Activated B cell treated with CpG ODN at 0.5 μM for 24 hours (primary cell): ENCODE measurements at regions not wholly inside any gene's neighbourhood (a gene's known extent, or its start where the extent isn't known, plus 50 kb on each side); places are given as distances from the start of the nearest gene placed in this dataset.

Source experiments
- ATAC-seq: fragments of 200-7000 bp; cut with Tn5 transposase; one replicate; pipeline ENCODE4 v1.10.0; 2021; ENCODE audit warnings: low read depth, mild to moderate bottlenecking, moderate library complexity
- CTCF ChIA-PET: fragments of 350-600 bp; sonication (Branson Sonifier 250); formaldehyde crosslinking; loops from one replicate; lab custom pipeline; 2021; ENCODE audit warnings: antibody characterized with exemption; lab: Charles Lee
- POLR2A ChIA-PET: fragments of 350-600 bp; sonication (Branson Sonifier 250); formaldehyde crosslinking; loops from one replicate; lab custom pipeline; 2021; ENCODE audit warnings: antibody characterized with exemption; lab: Charles Lee
- DNase-seq: peaks from one replicate; pipeline ENCODE4 v3.0.0; 2022
- H3K27ac Mint-ChIP-seq: one replicate; pipeline ENCODE4 v1.8.0; 2020; ENCODE audit warnings: mixed read lengths
- H3K27me3 Mint-ChIP-seq: one replicate; pipeline ENCODE4 v1.8.0; 2021; ENCODE audit warnings: mixed read lengths
- H3K36me3 Mint-ChIP-seq: one replicate; pipeline ENCODE4 v1.8.0; 2021; ENCODE audit warnings: low read depth, mixed read lengths
- H3K4me1 Mint-ChIP-seq: one replicate; pipeline ENCODE4 v1.8.0; 2021; ENCODE audit warnings: mixed read lengths
- H3K4me3 Mint-ChIP-seq: one replicate; pipeline ENCODE4 v1.8.0; 2020; ENCODE audit warnings: mild to moderate bottlenecking, mixed read lengths
- H3K9me3 Mint-ChIP-seq: one replicate; pipeline ENCODE4 v1.8.0; 2020; ENCODE audit warnings: mixed read lengths
- CTCF ChIP-seq: fragments of 200-600 bp; IDR thresholded peaks from one replicate; pipeline ENCODE4 v1.8.0; 2022; ENCODE audit warnings: antibody characterized with exemption, mild to moderate bottlenecking
- intact Hi-C: fragments of 100-400 bp; cut with micrococcal nuclease; formaldehyde crosslinking; loops from one replicate; pipeline ENCODE4 v1.15.1; 2024

- ChIA-PET POLR2A (no interaction called here), CTCF (no interaction called here)
- Mint-ChIP-seq H3K4me3 (no peak overlapping the region), H3K4me1 (no peaks in the 10 kb centered on the region), H3K27me3 (peaks cover 1% of the 10 kb centered on the region), H3K27ac (no peak overlapping the region), H3K9me3 (no peaks in the 10 kb centered on the region), H3K36me3 (no peaks in the 10 kb centered on the region)
- DNase-seq (no peak), ATAC-seq (no peak)
- TF ChIP-seq CTCF, result no peak
- intact Hi-C loops, result no loop called here
These were observed 485.7 kb downstream of the SPATA31D1 start for GRCh38 chr9:82474235-82474634.

- Mint-ChIP-seq H3K9me3 (no peaks in the 10 kb centered on the region), H3K4me1 (no peaks in the 10 kb centered on the region), H3K36me3 (no peaks in the 10 kb centered on the region), H3K27me3 (no peaks in the 10 kb centered on the region), H3K4me3 (no peak overlapping the region), H3K27ac (no peak overlapping the region)
- ATAC-seq (no peak), DNase-seq (no peak)
- no peak for TF ChIP-seq CTCF
- intact Hi-C loops, result no loop called here
- CTCF ChIA-PET, result no interaction called here
- POLR2A ChIA-PET, result no interaction called here
These were observed 487.2 kb downstream of the SPATA31D1 start for GRCh38 chr9:82475584-82476301.

GRCh38 chr9:82480921-82481320, 492.3 kb downstream of the SPATA31D1 start:
- no peaks in the 10 kb centered on the region for H3K36me3 Mint-ChIP-seq
- no peaks in the 10 kb centered on the region for H3K4me1 Mint-ChIP-seq
- H3K27ac Mint-ChIP-seq, result no peak overlapping the region
- TF ChIP-seq CTCF, result no peak
- no peak overlapping the region for H3K4me3 Mint-ChIP-seq
- no peaks in the 10 kb centered on the region for H3K9me3 Mint-ChIP-seq
- intact Hi-C loops, result no loop called here
- ATAC-seq, result no peak
- no peak for DNase-seq
- POLR2A ChIA-PET, result no interaction called here
- CTCF ChIA-PET, result no interaction called here
- peaks cover 2% of the 10 kb centered on the region for H3K27me3 Mint-ChIP-seq

DNA sequence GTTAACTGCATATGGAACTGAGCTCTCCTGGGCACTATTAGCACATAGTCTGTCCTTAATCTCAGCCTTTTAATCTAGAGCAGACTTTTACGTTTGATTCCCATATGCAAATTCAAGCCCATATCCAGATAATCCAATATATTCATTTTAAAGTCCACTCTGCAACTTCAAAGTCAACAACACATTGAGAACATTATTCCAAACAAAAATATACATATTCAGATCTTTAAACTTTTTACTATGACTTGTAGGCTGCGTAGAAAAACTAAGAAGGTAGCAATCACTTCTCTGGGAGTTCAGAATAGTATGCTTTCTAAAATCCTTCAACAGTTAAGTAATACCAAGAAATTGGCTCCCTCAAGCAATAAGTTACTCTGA, 499.4 kb downstream of the SPATA31D1 start:
- TF ChIP-seq CTCF, result no peak
- Mint-ChIP-seq H3K27ac (no peak overlapping the region), H3K27me3 (peaks cover 2% of the 10 kb centered on the region), H3K9me3 (no peaks in the 10 kb centered on the region), H3K36me3 (no peaks in the 10 kb centered on the region), H3K4me3 (no peak overlapping the region), H3K4me1 (no peaks in the 10 kb centered on the region)
- intact Hi-C loops, result no loop called here
- POLR2A ChIA-PET, result no interaction called here
- no peak for ATAC-seq
- CTCF ChIA-PET, result no interaction called here
- DNase-seq, result no peak

DNA sequence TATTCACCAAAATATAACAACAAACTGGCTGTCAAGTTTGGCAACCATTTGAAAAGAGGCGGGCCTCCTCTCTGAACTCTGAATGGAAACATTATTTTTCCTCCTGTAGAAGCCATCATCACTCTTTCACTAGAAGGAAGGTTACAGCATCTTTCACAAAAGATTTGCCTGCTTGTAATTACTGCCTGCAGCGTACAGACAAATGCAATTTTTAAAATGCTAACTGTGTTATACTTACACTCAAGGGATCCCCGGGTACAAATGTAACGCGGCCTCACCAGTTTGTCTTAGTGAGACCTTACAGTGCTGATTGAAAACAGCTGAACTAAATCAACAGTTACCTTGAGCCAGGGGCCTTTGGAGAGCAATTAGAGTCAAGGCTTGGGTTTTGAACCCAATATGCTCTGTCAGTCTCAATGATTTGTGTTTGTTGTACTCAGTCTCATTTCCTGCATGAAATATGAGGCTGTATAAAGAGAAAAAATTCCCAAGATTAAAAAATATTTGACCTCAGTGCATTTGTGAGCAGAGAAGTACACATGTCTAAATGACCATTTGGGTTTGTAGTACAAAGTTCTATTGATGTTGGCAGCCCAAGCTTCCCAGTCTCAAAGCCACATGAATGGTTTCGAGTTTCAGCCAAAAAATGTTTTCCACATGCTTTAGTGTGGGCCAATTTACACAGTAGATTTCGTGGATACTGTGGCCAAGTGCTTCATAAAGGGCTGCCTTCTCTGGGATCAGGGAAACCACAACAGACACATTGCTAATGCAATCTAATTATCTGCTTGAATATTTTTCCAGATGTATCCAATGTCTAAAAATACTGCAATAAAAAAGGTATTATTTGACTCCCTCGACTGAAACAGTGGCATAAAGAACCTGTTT, 500.0 kb downstream of the SPATA31D1 start:
- Mint-ChIP-seq H3K4me3 (no peak overlapping the region), H3K36me3 (no peaks in the 10 kb centered on the region), H3K9me3 (no peaks in the 10 kb centered on the region), H3K27ac (no peak overlapping the region), H3K4me1 (no peaks in the 10 kb centered on the region), H3K27me3 (peaks cover 2% of the 10 kb centered on the region)
- TF ChIP-seq CTCF, result no peak
- POLR2A ChIA-PET, result no interaction called here
- no peak for ATAC-seq
- DNase-seq, result no peak
- CTCF ChIA-PET, result no interaction called here
- intact Hi-C loops, result no loop called here
